ENCODE measurements at regions not wholly inside any gene's neighbourhood (a gene's known extent, or its start where the extent isn't known, plus 50 kb on each side); places are given as distances from the start of the nearest gene placed in this dataset.

GRCh38 chr10:65482848-65483247 is 1443.0 kb upstream of the LRRTM3 start:
- DNase-seq = no peak

- no peak for DNase-seq
These were observed 1434.0 kb upstream of the LRRTM3 start for GRCh38 chr10:65491799-65492198.

DNA sequence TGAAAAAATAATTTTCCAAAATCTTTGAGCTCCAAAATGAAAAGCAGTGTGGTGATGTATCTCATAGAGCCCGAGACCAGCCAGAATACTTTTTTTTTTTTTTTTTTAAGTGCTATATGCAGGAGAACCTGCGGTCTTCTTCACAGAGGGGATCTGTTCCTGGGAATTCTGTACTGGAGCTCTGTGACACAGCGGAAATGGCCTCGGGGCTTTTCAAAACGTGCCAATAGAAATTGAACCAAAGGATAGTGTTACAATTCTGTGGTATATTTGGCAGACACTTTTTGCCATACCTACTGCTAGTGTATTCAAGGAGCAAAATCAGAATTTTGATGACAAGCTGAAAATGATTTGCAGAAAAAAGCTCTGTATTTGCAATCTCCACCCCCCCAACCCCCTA is 1429.3 kb upstream of the LRRTM3 start:
- no peak for DNase-seq

- no peak for DNase-seq
These were observed 1428.0 kb upstream of the LRRTM3 start for GRCh38 chr10:65497837-65498236.

DNA sequence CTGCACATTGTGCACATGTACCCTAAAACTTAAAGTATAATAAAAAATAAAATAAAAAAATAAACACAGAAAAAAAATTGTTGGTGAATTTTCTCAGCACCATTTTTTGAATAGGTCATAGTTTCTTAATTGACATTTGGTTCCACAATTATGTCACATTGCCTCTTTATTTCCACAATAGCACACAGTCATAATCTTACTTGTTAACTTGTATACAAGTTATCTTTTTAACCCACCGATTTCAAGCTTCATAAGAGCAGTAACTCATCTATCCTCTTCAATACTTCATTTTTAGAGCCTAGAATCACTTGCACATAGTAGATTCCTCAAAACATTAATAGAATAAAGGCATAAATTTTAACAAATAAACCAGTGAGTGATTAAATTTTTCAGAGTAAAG is 1425.1 kb upstream of the LRRTM3 start:
- no peak for DNase-seq

DNA sequence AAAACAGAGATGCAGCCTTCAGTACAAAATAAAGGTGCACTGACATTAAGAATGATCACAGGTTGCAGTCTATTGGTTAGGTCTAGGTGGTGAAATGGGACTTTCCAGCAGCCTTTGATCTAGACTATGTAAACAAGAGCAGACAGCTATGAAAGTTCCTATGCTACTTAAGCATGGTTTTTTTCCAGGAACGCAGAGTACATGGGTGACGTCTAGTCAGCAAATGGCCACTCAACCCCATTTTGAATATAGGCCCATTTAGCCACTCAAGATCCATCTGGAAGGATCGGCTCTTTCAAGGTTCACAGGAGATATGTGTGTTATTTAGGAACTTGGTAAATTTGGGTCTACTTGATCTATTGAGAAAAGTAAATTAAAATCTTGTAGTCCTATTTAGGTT is 1424.6 kb upstream of the LRRTM3 start:
- no peak for DNase-seq

DNA sequence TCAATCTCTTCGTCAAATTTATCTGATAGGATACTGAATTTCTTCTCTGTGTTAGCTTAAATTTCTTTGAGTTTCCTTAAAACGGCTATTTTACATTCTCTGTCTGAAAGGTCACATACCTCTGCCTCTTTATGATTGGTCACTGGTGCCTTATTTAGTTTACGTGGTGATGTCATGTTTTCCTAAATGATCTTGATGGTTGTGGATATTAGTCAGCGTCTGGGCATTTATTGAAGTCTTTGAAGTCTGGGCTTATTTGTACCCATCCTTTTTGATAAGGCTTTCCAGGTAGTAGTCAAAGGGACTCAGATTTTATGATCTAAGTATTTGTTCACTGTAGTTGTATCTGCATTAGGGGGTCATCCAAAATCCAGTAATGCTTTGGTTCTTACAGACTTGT is 1407.5 kb upstream of the LRRTM3 start:
- no peak for DNase-seq

GRCh38 chr10:65528986-65529385 is 1396.8 kb upstream of the LRRTM3 start:
- DNase-seq = no peak

DNA sequence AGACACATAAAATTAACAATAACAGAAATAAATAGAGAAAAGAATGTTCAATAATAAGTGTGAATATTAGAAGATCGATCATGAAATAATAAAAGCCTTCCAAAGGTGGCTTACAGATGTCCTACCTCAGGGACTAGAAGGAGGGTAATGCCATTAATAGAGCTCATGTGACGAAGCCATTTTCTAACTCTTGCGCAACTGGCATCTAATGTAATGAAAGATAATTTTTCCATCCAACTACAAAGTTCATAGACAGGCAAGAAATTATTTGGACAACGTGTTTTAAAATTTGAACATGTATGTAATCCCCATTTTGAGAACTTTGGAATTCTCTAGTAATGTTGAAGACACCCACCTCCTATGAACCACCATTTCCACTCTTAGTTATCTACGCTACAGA is 1394.3 kb upstream of the LRRTM3 start:
- DNase-seq = no peak

- DNase-seq = no peak
These were observed 1391.1 kb upstream of the LRRTM3 start for GRCh38 chr10:65534771-65535170.

- no peak for DNase-seq
These were observed 1381.1 kb upstream of the LRRTM3 start for GRCh38 chr10:65544756-65545155.

GRCh38 chr10:65548001-65548400 is 1377.8 kb upstream of the LRRTM3 start:
- DNase-seq = no peak

DNA sequence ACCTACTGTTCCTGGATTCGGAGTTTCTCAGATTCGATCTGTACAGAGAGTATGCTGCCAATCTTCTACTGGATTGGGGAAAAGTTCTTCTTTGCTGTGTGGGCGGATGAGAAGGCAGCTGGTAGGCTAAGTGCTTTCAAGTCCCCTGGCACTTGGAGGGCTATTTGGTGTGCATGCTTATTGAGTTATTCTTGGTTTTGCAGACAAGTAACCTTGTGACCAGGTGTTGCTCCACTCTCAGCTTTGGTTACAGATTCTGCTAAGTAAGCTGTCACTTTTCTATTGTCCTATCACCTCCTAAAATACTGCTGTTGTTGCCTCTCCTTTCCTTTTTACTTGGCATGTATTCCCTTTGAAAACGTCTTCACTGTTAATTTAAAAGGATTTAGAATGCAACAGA is 1375.1 kb upstream of the LRRTM3 start:
- DNase-seq = no peak

GRCh38 chr10:65555192-65555591 is 1370.6 kb upstream of the LRRTM3 start:
- DNase-seq = no peak

DNA sequence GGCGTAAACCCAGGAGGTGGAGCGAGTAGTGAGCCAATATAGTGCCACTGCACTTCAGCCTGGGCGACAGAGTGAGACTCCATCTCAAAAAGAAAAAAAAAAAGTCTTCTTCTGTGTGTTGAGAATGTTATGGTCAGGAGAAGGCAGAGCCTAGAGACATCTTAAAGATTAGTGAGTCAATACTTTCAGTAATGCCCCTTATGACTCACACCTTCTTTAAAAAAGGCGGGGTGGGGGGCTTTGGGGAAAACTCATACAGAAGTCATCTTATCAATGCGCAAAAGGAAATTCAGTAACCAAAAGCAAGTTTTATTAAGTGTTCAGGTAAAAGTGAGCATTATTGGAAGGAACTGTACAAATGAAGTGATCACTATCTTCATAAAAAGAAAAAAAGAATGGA is 1369.8 kb upstream of the LRRTM3 start:
- DNase-seq = no peak

DNA sequence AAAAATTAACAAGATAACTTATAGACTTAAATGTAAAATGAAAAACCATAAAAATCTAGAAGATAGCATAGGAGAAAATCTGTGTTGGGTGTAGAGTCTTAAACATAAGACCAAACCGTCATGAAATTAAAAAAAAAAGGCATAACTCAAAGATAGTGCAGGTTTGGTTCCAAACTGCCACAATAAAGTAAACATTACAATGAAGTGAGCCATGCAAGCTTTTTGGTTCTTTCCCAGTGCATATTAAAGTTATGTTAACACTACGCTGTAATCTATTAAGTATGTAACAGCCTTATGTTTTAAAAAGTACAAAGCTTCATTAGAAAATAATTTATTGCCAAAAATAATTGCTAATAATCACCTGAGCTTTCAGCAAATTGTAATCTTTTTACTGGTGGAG is 1366.5 kb upstream of the LRRTM3 start:
- DNase-seq = no peak

- DNase-seq = no peak
These were observed 1360.6 kb upstream of the LRRTM3 start for GRCh38 chr10:65565246-65565645.

GRCh38 chr10:65566906-65567305 is 1358.9 kb upstream of the LRRTM3 start:
- DNase-seq = no peak

GRCh38 chr10:65570143-65571010 is 1355.5 kb upstream of the LRRTM3 start:
- no peak for DNase-seq

DNA sequence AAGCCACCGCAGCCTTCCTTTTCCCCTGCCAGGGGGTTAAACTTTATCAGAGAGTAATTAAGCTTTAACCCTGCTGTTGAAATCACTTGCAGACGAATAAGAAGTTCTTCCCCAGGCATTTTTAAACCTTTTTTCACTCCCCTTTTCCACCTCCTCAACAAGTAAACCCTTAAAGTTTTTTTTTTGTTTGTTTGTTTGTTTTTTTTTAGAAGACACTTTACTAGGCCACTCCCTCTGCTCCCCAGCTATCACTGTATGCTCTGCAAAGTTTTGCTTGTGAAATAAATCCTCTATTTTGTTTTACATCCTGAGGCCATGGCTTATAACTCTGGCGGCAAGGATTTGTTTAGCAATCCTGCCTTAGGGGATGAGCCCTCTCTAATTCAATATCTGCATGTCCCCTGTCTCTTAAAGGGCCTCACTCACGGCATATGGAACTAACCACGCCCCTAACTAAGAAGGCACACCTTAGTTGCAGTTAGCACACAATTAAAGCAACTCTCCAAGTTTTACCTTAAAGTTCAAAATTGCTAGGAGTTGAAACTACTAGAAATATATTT is 1354.7 kb upstream of the LRRTM3 start:
- DNase-seq = no peak

DNA sequence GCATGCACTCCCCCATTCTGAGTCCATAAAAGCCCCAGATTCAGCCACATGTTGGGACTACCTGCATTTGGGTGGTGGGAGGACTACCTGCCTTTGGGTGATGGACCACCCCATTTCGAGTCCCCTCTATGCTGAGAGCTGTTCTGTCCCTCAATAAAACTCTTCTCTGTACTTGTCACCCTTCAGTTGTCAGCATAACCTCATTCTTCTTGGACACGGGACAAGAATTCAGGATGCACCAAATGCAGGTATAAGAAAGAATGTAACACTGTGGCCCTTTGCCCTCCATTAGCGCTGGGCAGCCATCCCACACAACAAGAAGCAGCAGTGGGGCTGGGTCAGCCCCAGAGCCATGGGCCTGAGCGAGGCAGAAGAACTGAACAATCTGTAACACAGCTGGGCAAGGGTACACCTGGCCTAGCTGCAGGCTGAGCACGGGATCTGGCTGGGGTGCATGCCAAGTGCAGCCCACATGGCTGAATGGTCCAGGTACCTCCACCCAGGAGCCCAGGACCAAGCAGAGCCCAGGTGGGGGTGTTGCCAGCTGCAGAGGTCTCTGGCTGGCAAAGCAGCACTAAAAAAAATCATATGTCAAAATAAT is 1344.3 kb upstream of the LRRTM3 start:
- no peak for DNase-seq

GRCh38 chr10:65602182-65602865 is 1323.5 kb upstream of the LRRTM3 start:
- no peak for DNase-seq

- DNase-seq = no peak
These were observed 1314.2 kb upstream of the LRRTM3 start for GRCh38 chr10:65611592-65611991.
